GM10266 (cell line): ENCODE measurements at regions not wholly inside any gene's neighbourhood (a gene's known extent, or its start where the extent isn't known, plus 50 kb on each side); places are given as distances from the start of the nearest gene placed in this dataset.

Experiments
- DNase-seq: peaks from one replicate; pipeline ENCODE4 v3.0.0; 2012; ENCODE audit errors: extremely low spot score
- CTCF ChIP-seq: IDR thresholded peaks from 2 replicates; pipeline ENCODE4 v1.5.1; 2012; ENCODE audit warnings: mild to moderate bottlenecking, low read depth; ENCODE audit not compliant: control insufficient read depth, insufficient read depth; ENCODE audit errors: missing control alignments

GRCh38 chr10:84603971-84604370 lies 275.6 kb downstream of the CCSER2 start:
- no peak for TF ChIP-seq CTCF
- DNase-seq, result no peak

- no peak for TF ChIP-seq CTCF
- no peak for DNase-seq
Measured at GRCh38 chr10:84605802-84606201, 277.4 kb downstream of the CCSER2 start.

- DNase-seq, result no peak
- TF ChIP-seq CTCF, result no peak
Measured at GRCh38 chr10:84606428-84606827, 278.0 kb downstream of the CCSER2 start.

- no peak for DNase-seq
- no peak for TF ChIP-seq CTCF
Measured at GRCh38 chr10:84607044-84607443, 278.7 kb downstream of the CCSER2 start.

- no peak for TF ChIP-seq CTCF
- DNase-seq, result no peak
Measured at GRCh38 chr10:84607523-84607922, 279.1 kb downstream of the CCSER2 start.

- no peak for DNase-seq
- TF ChIP-seq CTCF, result no peak
Measured at GRCh38 chr10:84608126-84608525, 279.7 kb downstream of the CCSER2 start.

GRCh38 chr10:84613336-84614021 lies 285.1 kb downstream of the CCSER2 start:
- no peak for DNase-seq
- TF ChIP-seq CTCF, result peak; percentile 32
